KMS-11 (cell line): ENCODE measurements at regions not wholly inside any gene's neighbourhood (a gene's known extent, or its start where the extent isn't known, plus 50 kb on each side); places are given as distances from the start of the nearest gene placed in this dataset.

Experiments
- H2AFZ ChIP-seq: fragments of 200-600 bp; sonication (generic); 2 replicates; pipeline ENCODE4 v1.6.1; 2016; ENCODE audit warnings: antibody characterized with exemption, mixed run types, low read depth
- H3K27ac ChIP-seq: fragments of 200-600 bp; sonication (generic); 2 replicates; pipeline ENCODE4 v1.6.1; 2016; ENCODE audit warnings: mild to moderate bottlenecking, mixed run types
- H3K27me3 ChIP-seq: fragments of 200-600 bp; sonication (generic); 2 replicates; pipeline ENCODE4 v1.6.1; 2017; ENCODE audit warnings: mild to moderate bottlenecking, low read depth, mixed run types, moderate library complexity; ENCODE audit not compliant: insufficient read depth
- H3K36me3 ChIP-seq: fragments of 200-600 bp; sonication (generic); 2 replicates; pipeline ENCODE4 v1.6.1; 2017; ENCODE audit warnings: mild to moderate bottlenecking, mixed run types; ENCODE audit not compliant: insufficient read depth
- H3K4me1 ChIP-seq: fragments of 200-600 bp; sonication (generic); 2 replicates; pipeline ENCODE4 v1.6.1; 2016; ENCODE audit warnings: mild to moderate bottlenecking, low read depth, mixed run types; ENCODE audit not compliant: poor library complexity, severe bottlenecking
- H3K4me2 ChIP-seq: fragments of 200-600 bp; sonication (generic); 2 replicates; pipeline ENCODE4 v1.7.0; 2016; ENCODE audit warnings: mild to moderate bottlenecking, mixed run types
- H3K4me3 ChIP-seq: fragments of 200-600 bp; sonication (generic); IDR thresholded peaks from 2 replicates; pipeline ENCODE4 v1.6.1; 2017; ENCODE audit warnings: low read depth, low read length, mixed read lengths; ENCODE audit not compliant: insufficient read depth
- H3K79me2 ChIP-seq: fragments of 200-600 bp; sonication (generic); 2 replicates; pipeline ENCODE4 v1.6.1; 2016; ENCODE audit warnings: low read depth, mixed run types; ENCODE audit not compliant: insufficient read depth
- H3K9ac ChIP-seq: fragments of 200-600 bp; sonication (generic); 2 replicates; pipeline ENCODE4 v1.6.1; 2016; ENCODE audit warnings: mild to moderate bottlenecking, mixed run types
- H4K20me1 ChIP-seq: fragments of 200-600 bp; sonication (generic); 2 replicates; pipeline ENCODE4 v1.6.1; 2016; ENCODE audit warnings: mild to moderate bottlenecking, mixed run types; ENCODE audit not compliant: insufficient read depth
- CTCF ChIP-seq: fragments of 200-600 bp; sonication (generic); conservative IDR thresholded peaks from 2 replicates; pipeline ENCODE4 v1.6.1; 2017; ENCODE audit warnings: low read depth, mild to moderate bottlenecking, antibody characterized with exemption, low read length, moderate library complexity, mixed read lengths

GRCh38 chr10:113422371-113422770, 130.5 kb upstream of the HABP2 start:
- H3K27ac ChIP-seq, result no peak overlapping the region
- H4K20me1 ChIP-seq, result no peaks in the 10 kb centered on the region
- no peak for TF ChIP-seq CTCF
- no peaks in the 10 kb centered on the region for H3K27me3 ChIP-seq
- H3K4me1 ChIP-seq, result no peaks in the 10 kb centered on the region
- no peaks in the 10 kb centered on the region for H3K36me3 ChIP-seq
- no peak overlapping the region for H3K9ac ChIP-seq
- H3K4me3 ChIP-seq, result no peak overlapping the region
- H2AFZ ChIP-seq, result no peak overlapping the region
- no peaks in the 10 kb centered on the region for H3K79me2 ChIP-seq
- no peak overlapping the region for H3K4me2 ChIP-seq

GRCh38 chr10:113423981-113424721, 128.7 kb upstream of the HABP2 start:
- H3K27me3 ChIP-seq, result no peaks in the 10 kb centered on the region
- no peak overlapping the region for H3K9ac ChIP-seq
- no peak overlapping the region for H2AFZ ChIP-seq
- no peaks in the 10 kb centered on the region for H3K79me2 ChIP-seq
- H3K36me3 ChIP-seq, result no peaks in the 10 kb centered on the region
- no peak overlapping the region for H3K27ac ChIP-seq
- H4K20me1 ChIP-seq, result no peaks in the 10 kb centered on the region
- no peaks in the 10 kb centered on the region for H3K4me1 ChIP-seq
- H3K4me3 ChIP-seq, result no peak overlapping the region
- no peak for TF ChIP-seq CTCF
- no peak overlapping the region for H3K4me2 ChIP-seq

GRCh38 chr10:113425008-113425407, 127.8 kb upstream of the HABP2 start:
- H3K4me2 ChIP-seq, result no peak overlapping the region
- TF ChIP-seq CTCF, result no peak
- H3K27ac ChIP-seq, result no peak overlapping the region
- H2AFZ ChIP-seq, result no peak overlapping the region
- no peaks in the 10 kb centered on the region for H3K4me1 ChIP-seq
- H4K20me1 ChIP-seq, result no peaks in the 10 kb centered on the region
- H3K79me2 ChIP-seq, result no peaks in the 10 kb centered on the region
- H3K36me3 ChIP-seq, result no peaks in the 10 kb centered on the region
- H3K9ac ChIP-seq, result no peak overlapping the region
- no peak overlapping the region for H3K4me3 ChIP-seq
- H3K27me3 ChIP-seq, result no peaks in the 10 kb centered on the region

GRCh38 chr10:113425541-113425951, 127.3 kb upstream of the HABP2 start:
- H3K9ac ChIP-seq, result no peak overlapping the region
- TF ChIP-seq CTCF, result no peak
- no peak overlapping the region for H3K27ac ChIP-seq
- H3K4me1 ChIP-seq, result no peaks in the 10 kb centered on the region
- H2AFZ ChIP-seq, result no peak overlapping the region
- H3K27me3 ChIP-seq, result no peaks in the 10 kb centered on the region
- H3K4me3 ChIP-seq, result no peak overlapping the region
- no peaks in the 10 kb centered on the region for H4K20me1 ChIP-seq
- no peak overlapping the region for H3K4me2 ChIP-seq
- no peaks in the 10 kb centered on the region for H3K36me3 ChIP-seq
- H3K79me2 ChIP-seq, result no peaks in the 10 kb centered on the region
